OCI-LY3 (cell line): ENCODE measurements at regions not wholly inside any gene's neighbourhood (a gene's known extent, or its start where the extent isn't known, plus 50 kb on each side); places are given as distances from the start of the nearest gene placed in this dataset.

ENCODE experiments used
- H2AFZ ChIP-seq: fragments of 200-600, 300-600 bp; shearing (Covaris generic); 2 replicates; pipeline ENCODE4 v1.6.0; 2014; ENCODE audit warnings: antibody characterized with exemption, low read depth, low read length
- H3K27ac ChIP-seq: fragments of 200-600, 300-600 bp; sonication (generic); 2 replicates; pipeline ENCODE4 v1.5.1; 2014; ENCODE audit warnings: mild to moderate bottlenecking, low read length, moderate library complexity, mixed read lengths
- H3K27me3 ChIP-seq: fragments of 200-600, 300-600 bp; sonication (generic); 2 replicates; pipeline ENCODE4 v1.6.1; 2014; ENCODE audit warnings: low read depth, low read length, mixed read lengths
- H3K36me3 ChIP-seq: fragments of 200-600, 300-600 bp; sonication (generic); replicated peaks from 2 replicates; pipeline ENCODE3; 2014; ENCODE audit warnings: low read depth, low read length, mixed read lengths
- H3K4me1 ChIP-seq: fragments of 300-600, 200-600 bp; sonication (generic); 2 replicates; pipeline ENCODE4 v1.6.1; 2014; ENCODE audit warnings: low read length, mixed read lengths
- H3K4me2 ChIP-seq: fragments of 200-600, 300-600 bp; sonication (generic); 2 replicates; pipeline ENCODE4 v1.6.1; 2014; ENCODE audit warnings: low read length, mixed read lengths
- H3K4me3 ChIP-seq: fragments of 300-600, 200-600 bp; sonication (generic); 2 replicates; pipeline ENCODE4 v1.5.1; 2014; ENCODE audit warnings: antibody characterized with exemption, mild to moderate bottlenecking, low read length, moderate library complexity
- H3K79me2 ChIP-seq: fragments of 300-600, 200-600 bp; shearing (Covaris generic); 2 replicates; pipeline ENCODE4 v1.6.1; 2014; ENCODE audit warnings: mild to moderate bottlenecking, low read length, mixed read lengths
- H3K9ac ChIP-seq: fragments of 300-600, 200-600 bp; shearing (Covaris generic); 2 replicates; pipeline ENCODE4 v1.6.0; 2014; ENCODE audit warnings: mild to moderate bottlenecking, low read length, moderate library complexity
- H3K9me3 ChIP-seq: fragments of 200-600, 300-600 bp; shearing (Covaris generic); 2 replicates; pipeline ENCODE4 v1.6.1; 2014; ENCODE audit warnings: low read length, mixed read lengths; ENCODE audit not compliant: insufficient read depth
- H4K20me1 ChIP-seq: fragments of 200-600, 300-600 bp; sonication (generic); 2 replicates; pipeline ENCODE4 v1.6.1; 2016; ENCODE audit warnings: low read length, mixed read lengths; ENCODE audit not compliant: insufficient read depth
- CTCF ChIP-seq: fragments of 200-600, 300-600 bp; sonication (generic); IDR thresholded peaks from 2 replicates; pipeline ENCODE4 v1.5.1; 2014; ENCODE audit warnings: antibody characterized with exemption, low read length, low read depth
- EZH2phosphoT487 ChIP-seq: fragments of 200-600 bp; shearing (Covaris generic); IDR thresholded peaks from 2 replicates; pipeline ENCODE4 v1.6.1; 2018; ENCODE audit warnings: antibody characterized with exemption, mixed run types, low read depth

GRCh38 chr18:38038242-38038641 is 472.6 kb upstream of the CELF4 start:
- no peaks in the 10 kb centered on the region for H4K20me1 ChIP-seq
- H3K9ac ChIP-seq: no peak overlapping the region
- TF ChIP-seq EZH2phosphoT487: no peak
- no peak for TF ChIP-seq CTCF
- no peaks in the 10 kb centered on the region for H3K4me1 ChIP-seq
- H3K27ac ChIP-seq: no peak overlapping the region
- H3K36me3 ChIP-seq: no peaks in the 10 kb centered on the region
- H3K79me2 ChIP-seq: no peaks in the 10 kb centered on the region
- no peak overlapping the region for H2AFZ ChIP-seq
- H3K9me3 ChIP-seq: no peaks in the 10 kb centered on the region
- no peak overlapping the region for H3K4me3 ChIP-seq
- H3K4me2 ChIP-seq: no peak overlapping the region
- H3K27me3 ChIP-seq: no peaks in the 10 kb centered on the region

- Histone ChIP-seq H3K9ac (no peak overlapping the region), H3K79me2 (no peaks in the 10 kb centered on the region), H2AFZ (no peak overlapping the region), H3K4me2 (no peak overlapping the region), H3K27ac (no peak overlapping the region), H3K9me3 (no peaks in the 10 kb centered on the region), H3K27me3 (no peaks in the 10 kb centered on the region), H3K4me3 (no peak overlapping the region), H3K4me1 (no peaks in the 10 kb centered on the region), H3K36me3 (no peaks in the 10 kb centered on the region), H4K20me1 (no peaks in the 10 kb centered on the region)
- TF ChIP-seq EZH2phosphoT487 (no peak), CTCF (no peak)
Observed at GRCh38 chr18:38035193-38035592, 469.6 kb upstream of the CELF4 start.

- no peaks in the 10 kb centered on the region for H3K36me3 ChIP-seq
- no peak overlapping the region for H2AFZ ChIP-seq
- H3K27ac ChIP-seq: no peak overlapping the region
- H4K20me1 ChIP-seq: no peaks in the 10 kb centered on the region
- no peaks in the 10 kb centered on the region for H3K9me3 ChIP-seq
- H3K9ac ChIP-seq: no peak overlapping the region
- no peaks in the 10 kb centered on the region for H3K79me2 ChIP-seq
- no peak overlapping the region for H3K4me2 ChIP-seq
- H3K4me3 ChIP-seq: no peak overlapping the region
- TF ChIP-seq EZH2phosphoT487 (no peak), CTCF (no peak)
- H3K27me3 ChIP-seq: no peaks in the 10 kb centered on the region
- H3K4me1 ChIP-seq: no peaks in the 10 kb centered on the region
Observed at GRCh38 chr18:38033282-38033681, 467.7 kb upstream of the CELF4 start.

GRCh38 chr18:38032516-38032915 is 466.9 kb upstream of the CELF4 start:
- Histone ChIP-seq H2AFZ (no peak overlapping the region), H3K9me3 (no peaks in the 10 kb centered on the region), H3K4me2 (no peak overlapping the region), H3K27me3 (no peaks in the 10 kb centered on the region), H3K9ac (no peak overlapping the region), H3K4me1 (no peaks in the 10 kb centered on the region), H3K4me3 (no peak overlapping the region), H4K20me1 (no peaks in the 10 kb centered on the region), H3K79me2 (no peaks in the 10 kb centered on the region), H3K36me3 (no peaks in the 10 kb centered on the region), H3K27ac (no peak overlapping the region)
- TF ChIP-seq EZH2phosphoT487 (no peak), CTCF (no peak)
